HAP-1 (cell line): ENCODE measurements at regions not wholly inside any gene's neighbourhood (a gene's known extent, or its start where the extent isn't known, plus 50 kb on each side); places are given as distances from the start of the nearest gene placed in this dataset.
A peak's percentile ranks its signal among the peaks of the same experiment; 100 is the strongest.

Source experiments
- DNase-seq, 2 experiments: peaks; one replicate each; pipeline ENCODE4 v3.0.0-alpha.2; 2016 to 2020; ENCODE audit warnings: low spot score in 2 of 2
- H3K27me3 ChIP-seq: fragments of 250-450 bp; sonication (Bioruptor Pico); 2 replicates; pipeline ENCODE4 v1.5.1; 2020; ENCODE audit warnings: low read depth, mild to moderate bottlenecking, moderate library complexity
- H3K36me3 ChIP-seq: fragments of 250-450 bp; sonication (Bioruptor Pico); replicated peaks from 2 replicates; pipeline ENCODE4 v1.5.1; 2020; ENCODE audit warnings: mild to moderate bottlenecking
- H3K4me1 ChIP-seq: fragments of 250-450 bp; sonication (Bioruptor Pico); 2 replicates; pipeline ENCODE4 v1.5.1; 2020; ENCODE audit warnings: mild to moderate bottlenecking
- H3K4me3 ChIP-seq: fragments of 250-450 bp; sonication (Bioruptor Pico); 2 replicates; pipeline ENCODE4 v1.5.1; 2020; ENCODE audit warnings: mild to moderate bottlenecking, moderate library complexity
- H3K9me3 ChIP-seq: fragments of 250-450 bp; sonication (Bioruptor Pico); 2 replicates; pipeline ENCODE4 v1.5.1; 2020; ENCODE audit warnings: mild to moderate bottlenecking, moderate library complexity
- in situ Hi-C: fragments of 300-500 bp; cut with MboI; formaldehyde crosslinking; loops from 3 replicates; pipeline ENCODE4 v1.14.3; 2020; ENCODE audit warnings: low sequenced_read_pairs, inconsistent platforms, mixed read lengths

DNA sequence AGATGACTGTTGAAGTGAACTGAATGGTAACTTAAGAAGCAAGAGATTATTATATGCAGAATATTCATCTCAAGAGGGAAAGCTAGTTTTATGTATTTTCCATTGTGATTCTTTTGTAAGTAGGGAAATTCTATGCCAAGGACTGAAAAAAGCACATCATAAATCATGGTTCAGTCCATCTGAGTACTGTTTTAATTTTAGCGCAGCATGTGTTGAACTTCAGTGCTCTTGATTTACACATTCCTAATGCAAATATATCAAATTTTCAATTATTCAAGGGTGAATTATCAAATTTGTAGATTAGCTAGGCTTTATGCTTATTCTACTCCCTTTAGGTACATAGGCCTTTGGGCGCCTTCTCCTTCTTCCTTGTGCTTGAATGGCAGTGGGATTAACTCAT, 50.3 kb upstream of the TCF12 start:
- DNase-seq: peak; percentile 39 to 80
- Histone ChIP-seq H3K4me1 (peaks cover 27% of the 10 kb centered on the region), H3K9me3 (no peaks in the 10 kb centered on the region), H3K4me3 (no peak overlapping the region), H3K27me3 (no peaks in the 10 kb centered on the region), H3K36me3 (no peaks in the 10 kb centered on the region)
- in situ Hi-C loops: no loop called here

DNA sequence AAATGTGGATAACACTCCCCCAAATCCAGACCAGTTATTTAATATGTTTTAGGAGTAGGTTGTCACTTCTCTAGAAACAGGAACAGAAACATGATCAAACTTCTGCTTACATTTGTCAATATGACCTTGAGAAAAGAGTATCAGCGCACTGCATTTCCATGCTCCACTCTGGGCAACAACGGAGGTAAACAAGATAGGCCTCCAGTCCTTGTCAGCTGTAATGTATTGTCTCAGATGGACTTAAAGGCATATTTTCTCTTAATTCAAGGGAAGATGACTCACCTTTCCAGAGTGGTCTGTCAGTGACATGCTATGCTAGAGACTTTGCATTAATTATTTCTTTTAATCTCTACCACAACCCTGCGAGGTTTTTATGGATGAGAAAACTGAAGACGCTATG, 51.6 kb upstream of the TCF12 start:
- no peak overlapping the region for H3K4me3 ChIP-seq
- no peak for DNase-seq
- no peaks in the 10 kb centered on the region for H3K36me3 ChIP-seq
- in situ Hi-C loops: no loop called here
- H3K4me1 ChIP-seq: peaks cover 20% of the 10 kb centered on the region
- H3K27me3 ChIP-seq: no peaks in the 10 kb centered on the region
- H3K9me3 ChIP-seq: no peaks in the 10 kb centered on the region; the same call in 1 of the 2 replicates

DNA sequence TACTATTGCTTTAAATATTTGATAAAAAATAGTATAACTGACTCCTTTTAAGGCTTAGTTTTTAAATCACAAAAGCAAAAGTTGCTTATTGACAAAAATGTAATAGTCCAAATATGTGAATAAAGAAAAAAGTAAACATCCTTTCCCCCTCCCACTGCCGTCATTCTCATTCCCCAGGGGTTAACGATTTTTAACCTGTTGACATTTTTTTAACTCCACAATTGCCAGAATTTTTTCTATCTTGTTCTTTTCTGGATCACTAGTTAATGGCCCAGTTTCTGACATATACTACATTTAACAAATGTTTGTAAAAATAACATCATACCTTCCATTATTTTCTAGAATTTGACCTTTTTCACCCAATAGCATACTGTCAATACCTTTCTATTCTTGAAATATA, 60.6 kb upstream of the TCF12 start:
- Histone ChIP-seq H3K36me3 (no peaks in the 10 kb centered on the region), H3K4me3 (no peak overlapping the region), H3K4me1 (no peaks in the 10 kb centered on the region), H3K27me3 (peaks cover 4% of the 10 kb centered on the region; the same call in 1 of the 2 replicates), H3K9me3 (no peaks in the 10 kb centered on the region; the same call in 1 of the 2 replicates)
- no peak for DNase-seq
- in situ Hi-C loops: no loop called here

DNA sequence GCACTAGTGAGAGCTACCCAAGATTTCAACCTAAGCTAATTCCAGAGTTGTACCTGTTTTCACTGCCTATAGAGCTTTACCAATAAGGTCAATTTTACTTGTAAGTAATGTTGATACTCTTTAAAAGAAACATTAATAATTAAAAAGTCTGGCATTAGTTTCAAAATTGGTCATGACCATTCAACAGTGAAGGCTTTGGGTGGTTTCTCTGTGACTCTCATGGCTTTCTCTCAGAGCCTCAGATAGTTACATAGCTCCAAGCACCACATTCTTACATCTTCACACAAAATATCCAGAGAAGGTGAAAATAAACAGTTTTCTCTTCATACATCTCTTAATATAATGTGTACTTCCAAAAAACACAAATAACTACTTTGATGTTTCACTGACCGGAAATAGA, 61.5 kb upstream of the TCF12 start:
- Histone ChIP-seq H3K36me3 (no peaks in the 10 kb centered on the region), H3K9me3 (no peaks in the 10 kb centered on the region), H3K27me3 (peaks cover 4% of the 10 kb centered on the region; the same call in 1 of the 2 replicates), H3K4me3 (no peak overlapping the region), H3K4me1 (no peaks in the 10 kb centered on the region)
- DNase-seq: no peak
- in situ Hi-C loops: no loop called here

DNA sequence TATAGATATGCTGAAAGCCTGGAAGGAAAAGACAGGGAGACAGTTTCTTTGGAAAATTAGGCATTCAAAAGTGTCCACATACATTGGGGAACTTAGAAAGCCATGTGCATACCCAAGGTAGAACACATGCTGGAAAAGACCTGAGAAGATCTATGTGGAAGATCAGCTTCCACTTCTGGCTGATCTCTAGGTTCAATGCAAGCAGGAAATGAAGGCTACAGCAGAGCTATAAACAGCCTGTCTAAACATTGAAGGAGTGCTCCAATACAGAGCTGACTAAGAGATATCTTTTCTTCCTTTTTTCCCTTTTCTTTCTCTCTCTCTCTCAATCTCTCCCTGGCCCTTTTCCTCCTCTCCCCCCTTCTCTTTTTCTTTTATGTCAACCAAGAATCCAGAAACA, 73.6 kb upstream of the TCF12 start:
- in situ Hi-C loops: no loop called here
- no peaks in the 10 kb centered on the region for H3K36me3 ChIP-seq
- no peaks in the 10 kb centered on the region for H3K4me1 ChIP-seq
- no peaks in the 10 kb centered on the region for H3K9me3 ChIP-seq
- no peaks in the 10 kb centered on the region; the same call in 1 of the 2 replicates for H3K27me3 ChIP-seq
- no peak for DNase-seq
- H3K4me3 ChIP-seq: no peak overlapping the region

DNA sequence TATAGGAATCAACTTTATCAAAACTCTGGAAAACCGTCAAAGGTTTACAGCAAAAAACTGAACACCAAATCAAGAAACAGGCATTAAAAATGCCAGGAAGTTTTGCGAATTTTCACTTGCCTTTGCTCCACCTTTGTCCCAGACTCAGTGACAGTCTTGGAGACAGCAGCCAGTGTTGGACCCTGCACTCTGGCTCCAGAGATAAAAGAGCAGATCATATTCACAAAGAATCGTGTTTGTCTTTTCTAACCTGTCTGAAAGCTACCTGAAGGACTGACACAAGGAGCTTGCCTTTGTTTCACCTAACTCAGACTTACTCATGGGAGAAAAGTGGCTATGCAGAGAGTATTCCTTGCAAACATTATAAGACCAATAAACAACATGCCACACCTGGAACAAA, 74.0 kb upstream of the TCF12 start:
- DNase-seq: no peak
- in situ Hi-C loops: no loop called here
- Histone ChIP-seq H3K4me3 (no peak overlapping the region), H3K36me3 (no peaks in the 10 kb centered on the region), H3K27me3 (no peaks in the 10 kb centered on the region; the same call in 1 of the 2 replicates), H3K4me1 (no peaks in the 10 kb centered on the region), H3K9me3 (no peaks in the 10 kb centered on the region)

DNA sequence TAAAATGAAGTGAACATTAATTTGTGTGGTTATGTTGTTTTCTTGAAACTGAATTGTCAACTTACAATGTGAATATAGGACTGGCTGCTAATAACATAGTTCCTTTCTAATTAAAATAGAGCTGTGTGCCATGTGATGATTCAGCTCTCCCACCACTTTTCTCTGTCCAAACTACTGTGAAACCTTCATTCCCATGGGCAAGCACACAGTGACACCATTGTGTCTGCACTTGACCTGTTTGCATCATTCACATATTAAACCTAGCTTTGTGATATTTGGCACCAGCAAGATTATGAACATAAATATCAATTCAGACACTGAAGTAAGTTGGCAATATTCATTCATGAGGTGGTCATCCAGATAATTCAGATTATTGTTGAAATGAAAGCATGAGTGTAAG, 78.8 kb upstream of the TCF12 start:
- H3K9me3 ChIP-seq: no peaks in the 10 kb centered on the region
- DNase-seq: no peak
- H3K4me1 ChIP-seq: no peaks in the 10 kb centered on the region
- no peaks in the 10 kb centered on the region for H3K36me3 ChIP-seq
- no peaks in the 10 kb centered on the region; the same call in 1 of the 2 replicates for H3K27me3 ChIP-seq
- in situ Hi-C loops: no loop called here
- H3K4me3 ChIP-seq: no peak overlapping the region

DNA sequence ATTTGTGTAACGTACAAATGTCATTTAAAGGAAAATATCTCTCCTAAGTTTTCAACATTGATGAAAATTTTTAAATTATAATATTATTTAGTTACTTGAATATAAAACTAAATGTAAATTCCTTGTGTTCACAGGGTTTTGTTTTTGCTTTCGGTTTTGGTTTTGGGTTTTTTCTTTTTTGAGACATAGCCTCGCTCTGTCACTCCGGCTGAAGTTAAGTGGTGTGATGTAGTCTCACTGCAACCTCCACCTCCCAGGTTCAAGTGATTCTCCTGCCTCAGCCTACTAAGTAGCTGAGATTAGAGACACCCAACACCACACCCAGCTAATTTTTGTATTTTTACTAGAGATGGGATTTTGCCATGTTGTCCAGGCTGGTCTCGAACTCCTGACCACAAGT, 79.3 kb upstream of the TCF12 start:
- no peaks in the 10 kb centered on the region for H3K4me1 ChIP-seq
- DNase-seq: no peak
- in situ Hi-C loops: no loop called here
- no peaks in the 10 kb centered on the region; the same call in 1 of the 2 replicates for H3K27me3 ChIP-seq
- no peaks in the 10 kb centered on the region for H3K9me3 ChIP-seq
- H3K4me3 ChIP-seq: no peak overlapping the region
- no peaks in the 10 kb centered on the region for H3K36me3 ChIP-seq

DNA sequence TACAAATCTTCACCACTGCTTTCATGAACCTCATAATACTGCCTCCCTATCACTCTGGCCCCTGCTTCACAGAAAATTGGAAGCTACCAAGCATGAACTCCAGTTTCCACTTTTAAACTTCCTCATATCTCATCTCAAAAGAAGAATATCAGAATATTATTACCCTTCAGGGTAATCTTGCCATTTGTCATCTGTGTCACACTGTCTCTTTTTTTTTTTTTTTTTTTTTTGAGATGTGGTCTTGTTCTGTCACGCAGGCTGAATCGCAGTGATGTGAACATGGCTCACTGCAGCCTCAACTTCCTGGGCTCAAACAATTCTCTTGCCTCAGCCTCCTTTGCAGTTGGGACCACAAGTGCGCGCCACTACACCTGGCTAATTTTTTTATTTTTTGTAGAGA, 80.4 kb upstream of the TCF12 start:
- no peak for DNase-seq
- in situ Hi-C loops: no loop called here

DNA sequence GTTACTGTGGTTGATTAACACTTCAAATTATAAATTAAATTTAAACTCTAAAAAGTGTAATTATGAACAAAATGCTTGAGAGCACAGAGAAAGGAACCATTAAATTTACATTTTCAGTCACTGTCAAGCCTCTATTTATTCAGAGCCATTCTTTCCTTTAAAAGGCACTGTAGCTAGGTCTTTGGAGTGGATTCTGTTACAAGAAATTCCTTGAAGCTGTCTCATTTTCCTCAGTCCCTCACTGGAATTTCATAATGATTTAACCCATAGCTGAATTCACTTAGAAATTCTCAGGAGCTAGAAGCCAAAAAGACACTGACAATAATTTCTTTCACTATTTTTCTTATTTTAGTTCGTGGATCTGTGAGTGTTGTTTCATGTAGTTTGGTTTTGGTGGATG, 81.2 kb upstream of the TCF12 start:
- no peaks in the 10 kb centered on the region for H3K9me3 ChIP-seq
- H3K36me3 ChIP-seq: no peaks in the 10 kb centered on the region
- DNase-seq: no peak
- no peaks in the 10 kb centered on the region for H3K4me1 ChIP-seq
- no peaks in the 10 kb centered on the region; the same call in 1 of the 2 replicates for H3K27me3 ChIP-seq
- no peak overlapping the region for H3K4me3 ChIP-seq
- in situ Hi-C loops: no loop called here

More for the DNA sequence above, 80.4 kb upstream of the TCF12 start:
- Histone ChIP-seq H3K9me3 (no peaks in the 10 kb centered on the region), H3K4me3 (no peak overlapping the region), H3K36me3 (no peaks in the 10 kb centered on the region), H3K27me3 (no peaks in the 10 kb centered on the region; the same call in 1 of the 2 replicates), H3K4me1 (no peaks in the 10 kb centered on the region)

DNA sequence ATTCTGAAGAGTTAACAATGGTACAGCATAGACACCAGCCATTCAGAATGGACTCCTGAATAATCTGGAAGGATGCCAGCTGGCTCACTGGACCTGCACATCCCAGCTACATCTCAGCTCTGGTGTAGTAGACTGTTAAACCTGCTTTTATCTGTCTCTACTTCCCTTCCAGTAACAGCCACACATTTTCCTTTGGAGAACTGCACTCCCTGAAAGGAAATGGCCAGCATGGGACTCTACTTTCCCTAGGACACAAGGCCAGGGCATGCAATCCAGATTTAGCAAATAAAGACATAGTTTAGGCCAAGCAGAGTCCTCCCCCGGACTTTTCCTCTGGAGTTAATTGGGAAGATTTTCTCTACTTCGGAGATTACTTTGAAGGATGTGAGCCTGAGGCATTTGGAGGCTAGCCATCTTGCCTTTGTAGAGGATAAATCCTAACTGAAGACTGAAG, 82.7 kb upstream of the TCF12 start:
- in situ Hi-C loops: no loop called here
- no peaks in the 10 kb centered on the region for H3K36me3 ChIP-seq
- DNase-seq: no peak
- H3K9me3 ChIP-seq: no peaks in the 10 kb centered on the region
- H3K27me3 ChIP-seq: no peaks in the 10 kb centered on the region
- H3K4me1 ChIP-seq: no peaks in the 10 kb centered on the region
- H3K4me3 ChIP-seq: no peak overlapping the region

DNA sequence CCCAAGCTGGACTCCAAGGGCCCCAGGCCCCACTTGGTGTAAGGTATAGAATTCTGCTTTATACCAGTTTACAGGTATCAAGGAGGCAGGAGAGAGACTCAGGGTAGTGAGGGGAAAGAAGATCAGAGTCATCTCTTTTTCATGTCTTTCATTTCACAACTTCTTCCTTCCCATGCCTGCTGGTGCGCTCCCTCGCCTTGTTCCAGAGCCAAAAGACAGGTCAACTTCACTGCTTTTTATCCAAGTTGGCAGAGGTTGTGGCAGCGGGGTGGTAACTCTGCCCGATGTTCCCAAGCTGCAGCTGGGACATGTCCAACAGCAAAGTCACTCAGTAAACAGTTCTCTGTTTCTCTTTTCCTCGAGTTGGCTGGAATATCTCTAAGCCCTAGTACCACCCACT, 86.3 kb upstream of the TCF12 start:
- H3K36me3 ChIP-seq: no peaks in the 10 kb centered on the region
- peaks cover 9% of the 10 kb centered on the region for H3K27me3 ChIP-seq
- no peaks in the 10 kb centered on the region for H3K9me3 ChIP-seq
- no peak for DNase-seq
- no peaks in the 10 kb centered on the region for H3K4me1 ChIP-seq
- in situ Hi-C loops: no loop called here
- H3K4me3 ChIP-seq: no peak overlapping the region

DNA sequence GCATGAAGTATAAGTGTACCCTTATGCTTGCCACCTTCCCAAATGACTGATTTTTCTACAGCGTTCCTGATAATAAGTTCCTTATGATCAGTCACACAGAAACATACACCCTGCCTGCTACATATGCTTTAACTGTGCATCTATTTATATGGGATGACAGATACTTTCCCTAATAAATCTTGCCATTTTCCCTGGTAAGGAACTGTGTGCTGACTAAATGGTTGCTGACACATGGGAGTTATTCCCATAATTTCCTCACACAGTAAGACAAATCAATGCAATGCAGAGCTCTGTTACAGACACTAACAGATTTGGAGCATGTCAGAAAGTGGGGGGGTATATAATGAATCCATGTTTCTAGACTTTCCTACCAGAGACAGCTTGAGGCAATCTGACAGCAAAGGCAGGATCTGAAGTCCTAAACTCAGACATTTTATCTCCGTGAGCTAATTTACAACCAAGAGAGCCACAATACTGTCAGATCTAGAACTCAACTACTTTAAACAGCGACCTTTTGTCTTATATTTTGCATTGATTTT, 86.9 kb upstream of the TCF12 start:
- H3K4me3 ChIP-seq: no peak overlapping the region
- in situ Hi-C loops: no loop called here
- peaks cover 10% of the 10 kb centered on the region for H3K27me3 ChIP-seq
- H3K36me3 ChIP-seq: no peaks in the 10 kb centered on the region
- no peak for DNase-seq
- H3K9me3 ChIP-seq: no peaks in the 10 kb centered on the region
- H3K4me1 ChIP-seq: no peaks in the 10 kb centered on the region

DNA sequence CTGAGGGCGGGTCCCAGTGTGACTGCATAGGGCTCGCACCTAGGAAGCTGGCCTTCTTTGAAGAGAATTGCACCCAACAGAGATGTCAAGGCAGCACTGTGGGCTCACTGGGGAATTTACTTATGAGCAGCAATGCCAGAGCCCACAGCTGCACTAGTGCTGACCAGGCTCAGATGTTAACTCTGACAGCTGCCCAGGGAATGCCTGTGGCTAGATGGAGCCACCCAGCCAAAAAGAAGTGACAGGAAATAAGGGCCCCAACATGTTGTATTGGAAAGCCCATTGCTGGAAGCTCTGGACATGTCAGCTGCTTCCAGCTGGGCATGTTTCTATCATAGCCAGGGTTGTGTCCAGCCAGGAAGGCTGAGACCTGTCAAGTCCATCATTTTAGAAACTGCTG, 90.9 kb upstream of the ZNF280D start:
- DNase-seq: no peak
- H3K36me3 ChIP-seq: no peaks in the 10 kb centered on the region
- H3K4me3 ChIP-seq: no peak overlapping the region
- in situ Hi-C loops: no loop called here
- peaks cover 54% of the 10 kb centered on the region for H3K27me3 ChIP-seq
- no peaks in the 10 kb centered on the region for H3K9me3 ChIP-seq
- H3K4me1 ChIP-seq: no peaks in the 10 kb centered on the region
